ENCODE measurements at regions not wholly inside any gene's neighbourhood (a gene's known extent, or its start where the extent isn't known, plus 50 kb on each side); places are given as distances from the start of the nearest gene placed in this dataset.

GRCh38 chr1:214979191-214979590 lies 103.3 kb upstream of the KCNK2 start:
- H3K27ac ChIP-seq (ENCODE audit: low read depth, low read length): no peak overlapping the region
- H3K36me3 ChIP-seq (ENCODE audit: insufficient read depth, low read length): no peaks in the 10 kb centered on the region
- H3K36me3 Mint-ChIP-seq (ENCODE audit: low read depth, unreplicated experiment): no peaks in the 10 kb centered on the region
- H3K79me2 ChIP-seq (ENCODE audit: insufficient read depth, low read length): no peaks in the 10 kb centered on the region
- peaks cover 3% of the 10 kb centered on the region for H3K27me3 Mint-ChIP-seq (ENCODE audit: low read depth, unreplicated experiment)
- no peak overlapping the region for H3K4me3 Mint-ChIP-seq (ENCODE audit: unreplicated experiment)
- no peak overlapping the region for H2AFZ ChIP-seq (ENCODE audit: low read depth, low read length)
- H3K27ac Mint-ChIP-seq (ENCODE audit: unreplicated experiment): no peak overlapping the region
- H3K27me3 ChIP-seq (ENCODE audit: insufficient read depth, low read length): no peaks in the 10 kb centered on the region
- H3K9me3 ChIP-seq (ENCODE audit: insufficient read depth, low read depth, low read length): no peaks in the 10 kb centered on the region
- peaks cover 16% of the 10 kb centered on the region for H3K4me1 ChIP-seq (ENCODE audit: insufficient read depth, low read length)
- DNase-seq (ENCODE audit: low read depth) (peak; percentile 56), FAIRE-seq (peak; percentile 55)
- peaks cover 1% of the 10 kb centered on the region for H3K9me3 Mint-ChIP-seq (ENCODE audit: unreplicated experiment)
- no peak overlapping the region for H3K4me3 ChIP-seq (ENCODE audit: insufficient read depth, low read depth, low read length)
- peaks cover 12% of the 10 kb centered on the region for H3K4me1 Mint-ChIP-seq (ENCODE audit: low read depth, unreplicated experiment)
- H3K4me2 ChIP-seq (ENCODE audit: low read length): no peak overlapping the region
- no peaks in the 10 kb centered on the region for H4K20me1 ChIP-seq (ENCODE audit: insufficient read depth, low read length)
- no peak for TF ChIP-seq CTCF (IDR thresholded peaks at IDR 0.05; ENCODE audit: insufficient read depth, low read depth, low read length)
- TF ChIP-seq EZH2 (IDR thresholded peaks at IDR 0.05; ENCODE audit: insufficient read depth, low read length): no peak
- H3K9ac ChIP-seq (ENCODE audit: low read length): no peak overlapping the region

- no peak for FAIRE-seq
- Mint-ChIP-seq H3K36me3 (ENCODE audit: low read depth, unreplicated experiment) (no peaks in the 10 kb centered on the region), H3K9me3 (ENCODE audit: unreplicated experiment) (peaks cover 14% of the 10 kb centered on the region), H3K27ac (ENCODE audit: unreplicated experiment) (no peak overlapping the region), H3K27me3 (ENCODE audit: low read depth, unreplicated experiment) (peaks cover 1% of the 10 kb centered on the region), H3K4me3 (ENCODE audit: unreplicated experiment) (no peak overlapping the region), H3K4me1 (ENCODE audit: low read depth, unreplicated experiment) (peaks cover 12% of the 10 kb centered on the region)
- no peak for DNase-seq (ENCODE audit: low read depth)
- Histone ChIP-seq H3K4me3 (ENCODE audit: insufficient read depth, low read depth, low read length) (no peak overlapping the region), H4K20me1 (ENCODE audit: insufficient read depth, low read length) (no peaks in the 10 kb centered on the region), H3K79me2 (ENCODE audit: insufficient read depth, low read length) (no peaks in the 10 kb centered on the region), H3K27ac (ENCODE audit: low read depth, low read length) (no peak overlapping the region), H3K4me1 (ENCODE audit: insufficient read depth, low read length) (peaks cover 16% of the 10 kb centered on the region), H2AFZ (ENCODE audit: low read depth, low read length) (no peak overlapping the region), H3K4me2 (ENCODE audit: low read length) (no peak overlapping the region), H3K27me3 (ENCODE audit: insufficient read depth, low read length) (no peaks in the 10 kb centered on the region), H3K9me3 (ENCODE audit: insufficient read depth, low read depth, low read length) (peaks cover 3% of the 10 kb centered on the region), H3K36me3 (ENCODE audit: insufficient read depth, low read length) (no peaks in the 10 kb centered on the region), H3K9ac (ENCODE audit: low read length) (no peak overlapping the region)
- TF ChIP-seq EZH2 (IDR thresholded peaks at IDR 0.05; ENCODE audit: insufficient read depth, low read length): no peak
- no peak for TF ChIP-seq CTCF (IDR thresholded peaks at IDR 0.05; ENCODE audit: insufficient read depth, low read depth, low read length)
Measured at GRCh38 chr1:214980921-214981320, 101.6 kb upstream of the KCNK2 start.

GRCh38 chr1:214983126-214983869 lies 99.2 kb upstream of the KCNK2 start:
- Mint-ChIP-seq H3K4me3 (ENCODE audit: unreplicated experiment) (no peak overlapping the region), H3K36me3 (ENCODE audit: low read depth, unreplicated experiment) (no peaks in the 10 kb centered on the region), H3K27me3 (ENCODE audit: low read depth, unreplicated experiment) (no peaks in the 10 kb centered on the region), H3K4me1 (ENCODE audit: low read depth, unreplicated experiment) (peaks cover 12% of the 10 kb centered on the region), H3K27ac (ENCODE audit: unreplicated experiment) (no peak overlapping the region), H3K9me3 (ENCODE audit: unreplicated experiment) (peaks cover 19% of the 10 kb centered on the region)
- H3K27ac ChIP-seq (ENCODE audit: low read depth, low read length): peak overlapping the region; percentile 51
- no peak overlapping the region for H2AFZ ChIP-seq (ENCODE audit: low read depth, low read length)
- peaks cover 16% of the 10 kb centered on the region for H3K4me1 ChIP-seq (ENCODE audit: insufficient read depth, low read length)
- H3K4me3 ChIP-seq (ENCODE audit: insufficient read depth, low read depth, low read length): no peak overlapping the region
- no peaks in the 10 kb centered on the region for H3K27me3 ChIP-seq (ENCODE audit: insufficient read depth, low read length)
- DNase-seq (ENCODE audit: low read depth): peak; percentile 93
- H3K4me2 ChIP-seq (ENCODE audit: low read length): peak overlapping the region; percentile 56
- no peaks in the 10 kb centered on the region for H3K36me3 ChIP-seq (ENCODE audit: insufficient read depth, low read length)
- no peaks in the 10 kb centered on the region for H3K79me2 ChIP-seq (ENCODE audit: insufficient read depth, low read length)
- peak; percentile 60 for FAIRE-seq
- no peak overlapping the region for H3K9ac ChIP-seq (ENCODE audit: low read length)
- no peaks in the 10 kb centered on the region for H4K20me1 ChIP-seq (ENCODE audit: insufficient read depth, low read length)
- no peak for TF ChIP-seq CTCF (IDR thresholded peaks at IDR 0.05; ENCODE audit: insufficient read depth, low read depth, low read length)
- TF ChIP-seq EZH2 (IDR thresholded peaks at IDR 0.05; ENCODE audit: insufficient read depth, low read length): no peak
- peaks cover 3% of the 10 kb centered on the region for H3K9me3 ChIP-seq (ENCODE audit: insufficient read depth, low read depth, low read length)

All from astrocyte (in vitro differentiated cells and primary cell).